ENCODE measurements at regions not wholly inside any gene's neighbourhood (a gene's known extent, or its start where the extent isn't known, plus 50 kb on each side); places are given as distances from the start of the nearest gene placed in this dataset.

DNA sequence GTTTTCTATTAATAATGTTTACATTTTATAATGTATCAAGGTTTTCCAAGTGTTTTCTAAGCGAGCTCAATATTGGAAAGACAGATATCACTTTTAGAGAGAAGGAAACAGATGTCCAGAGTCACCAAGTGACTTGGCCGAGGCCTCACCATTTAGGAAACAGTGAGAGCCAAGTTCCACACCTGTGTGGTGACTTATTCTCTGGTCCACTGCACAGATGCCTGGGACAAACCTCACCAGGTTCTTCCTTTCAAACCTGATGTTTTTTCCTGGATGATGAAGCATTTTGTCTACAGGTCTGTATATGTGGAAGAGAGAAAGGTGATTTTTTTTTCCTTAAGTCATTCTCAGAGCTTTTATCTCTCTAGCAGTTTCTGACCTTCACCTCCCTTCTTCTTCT lies 280.7 kb downstream of the LPIN1 start:
- no peak for DNase-seq (ENCODE audit: low spot score)

DNA sequence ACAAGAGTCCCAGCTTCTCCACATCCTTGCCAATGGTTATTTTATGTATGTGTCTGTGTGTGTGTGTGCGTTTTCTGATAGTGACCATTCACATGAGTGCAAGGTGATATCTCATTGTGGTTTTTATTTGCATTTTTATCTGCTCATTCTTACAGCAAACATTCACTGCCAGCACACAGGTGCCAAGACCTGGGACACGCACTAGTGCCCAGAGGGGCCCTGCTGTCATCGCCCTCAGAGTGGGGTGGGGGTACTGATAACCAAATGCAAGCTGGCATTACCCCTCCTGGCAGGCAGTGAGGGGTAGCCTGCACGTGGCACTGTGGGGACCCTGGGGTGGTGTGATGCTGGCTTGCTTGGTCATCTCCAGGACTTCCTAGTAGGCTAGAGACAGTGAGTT lies 285.4 kb downstream of the LPIN1 start:
- no peak for DNase-seq (ENCODE audit: low spot score)

DNA sequence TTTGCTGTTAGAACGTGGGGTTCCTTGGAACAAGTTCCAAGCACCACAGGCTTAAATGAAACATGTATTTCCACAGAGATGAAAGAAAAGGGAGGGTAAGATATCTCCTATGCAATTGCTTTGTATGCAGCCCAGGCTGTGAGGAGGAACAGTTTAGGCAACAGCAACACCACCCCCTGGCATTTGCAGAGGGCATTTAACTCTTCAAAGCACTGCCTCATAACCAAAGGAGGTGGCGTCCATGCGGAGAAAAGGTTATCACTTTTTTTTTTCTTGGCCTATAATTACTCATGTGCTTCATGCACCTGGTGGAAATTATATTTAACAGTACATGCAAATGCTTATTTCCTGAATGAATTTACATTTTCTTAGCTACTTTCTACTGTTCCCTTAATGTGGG lies 286.0 kb downstream of the LPIN1 start:
- DNase-seq (ENCODE audit: low spot score): no peak

DNA sequence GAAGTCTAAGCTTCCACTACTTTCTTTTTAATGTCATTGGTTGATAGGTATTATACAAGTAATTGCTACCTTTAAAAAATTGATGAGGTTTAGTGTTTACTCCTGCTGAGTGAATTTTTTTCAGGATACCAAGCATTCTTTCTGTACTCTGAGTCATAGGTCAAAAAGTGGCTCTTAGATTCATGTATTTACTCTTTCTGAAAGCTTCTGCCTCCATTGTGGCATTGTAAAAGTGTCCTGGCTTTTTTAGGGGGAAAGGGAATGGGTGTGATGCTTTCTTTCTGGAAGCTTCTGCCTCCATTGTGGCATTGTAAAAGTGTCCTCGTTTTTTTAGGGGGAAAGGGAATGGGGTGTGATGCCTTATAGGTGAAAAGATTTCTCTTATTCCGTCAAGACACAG lies 286.5 kb downstream of the LPIN1 start:
- DNase-seq (ENCODE audit: low spot score): no peak

DNA sequence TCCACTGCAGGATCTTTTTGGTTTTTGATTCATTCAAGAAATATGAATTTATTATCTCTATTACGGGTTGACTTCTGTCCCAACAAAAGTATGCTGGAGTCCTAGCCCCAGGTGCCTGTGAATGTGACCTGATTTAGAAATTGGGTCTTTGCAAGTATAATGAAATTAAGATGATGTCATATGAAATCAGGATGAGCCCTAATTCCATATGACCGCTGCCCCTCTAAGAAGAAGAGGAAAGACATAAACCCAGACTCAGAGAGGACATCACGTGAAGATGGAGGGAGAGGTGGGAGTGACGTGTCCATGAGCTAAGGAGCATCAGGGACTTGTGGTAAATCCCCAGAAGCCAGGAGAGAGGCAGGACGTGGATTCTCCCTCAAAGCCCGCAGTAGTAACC lies 287.1 kb downstream of the LPIN1 start:
- no peak for DNase-seq (ENCODE audit: low spot score)

DNA sequence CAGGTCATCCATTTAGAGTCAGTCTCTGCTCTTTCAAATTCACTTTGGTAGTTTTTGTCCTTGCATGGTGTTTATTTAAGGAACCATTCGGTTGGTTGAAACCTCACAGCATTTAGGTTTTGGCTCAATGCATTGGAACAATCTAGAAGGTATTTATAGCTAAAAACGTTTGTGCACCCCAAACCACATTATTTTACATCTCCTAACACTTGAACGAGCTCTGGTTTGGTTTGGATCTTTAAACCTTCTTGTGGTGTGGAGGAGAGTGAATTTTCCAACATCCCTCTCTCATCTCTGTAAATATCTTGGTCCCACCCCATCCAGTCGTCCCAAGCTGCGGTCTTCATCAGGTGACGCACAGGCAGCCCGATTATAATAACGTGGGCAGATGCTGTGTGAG lies 287.9 kb downstream of the LPIN1 start:
- DNase-seq (ENCODE audit: low spot score): no peak

DNA sequence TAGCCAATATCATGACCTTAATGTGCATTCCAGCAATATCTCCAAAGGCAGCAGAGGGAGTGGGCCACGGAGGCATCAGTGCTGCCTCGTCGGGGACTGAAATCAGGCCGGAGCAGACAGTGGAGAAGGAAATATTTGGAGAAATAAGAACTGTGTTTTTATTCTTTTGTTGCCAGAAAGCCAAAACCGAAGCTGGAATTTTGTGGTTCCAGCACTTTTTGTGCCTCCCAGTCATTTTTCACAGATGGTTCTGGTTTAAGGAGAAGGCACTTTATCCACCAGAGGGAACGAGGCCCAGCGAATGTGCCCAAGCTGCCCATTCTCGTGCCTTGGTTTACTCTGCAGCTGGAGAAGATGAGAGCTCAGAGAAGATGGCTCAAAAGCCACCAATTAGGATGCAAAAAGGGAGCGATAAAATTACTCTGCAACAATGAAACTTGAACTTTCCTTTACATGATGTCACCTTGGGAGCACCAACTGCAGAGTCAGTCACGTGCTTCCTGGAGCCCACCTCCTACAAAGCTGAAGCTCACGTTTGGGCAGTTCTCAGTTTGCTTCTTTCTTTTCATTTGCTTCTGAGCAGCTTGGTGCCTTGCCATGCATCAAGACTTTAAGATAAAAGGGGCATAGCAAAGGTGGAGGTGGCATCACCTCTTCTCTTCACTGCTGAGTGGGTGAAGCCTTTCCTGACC lies 288.7 kb downstream of the LPIN1 start:
- DNase-seq (ENCODE audit: low spot score): no peak

DNA sequence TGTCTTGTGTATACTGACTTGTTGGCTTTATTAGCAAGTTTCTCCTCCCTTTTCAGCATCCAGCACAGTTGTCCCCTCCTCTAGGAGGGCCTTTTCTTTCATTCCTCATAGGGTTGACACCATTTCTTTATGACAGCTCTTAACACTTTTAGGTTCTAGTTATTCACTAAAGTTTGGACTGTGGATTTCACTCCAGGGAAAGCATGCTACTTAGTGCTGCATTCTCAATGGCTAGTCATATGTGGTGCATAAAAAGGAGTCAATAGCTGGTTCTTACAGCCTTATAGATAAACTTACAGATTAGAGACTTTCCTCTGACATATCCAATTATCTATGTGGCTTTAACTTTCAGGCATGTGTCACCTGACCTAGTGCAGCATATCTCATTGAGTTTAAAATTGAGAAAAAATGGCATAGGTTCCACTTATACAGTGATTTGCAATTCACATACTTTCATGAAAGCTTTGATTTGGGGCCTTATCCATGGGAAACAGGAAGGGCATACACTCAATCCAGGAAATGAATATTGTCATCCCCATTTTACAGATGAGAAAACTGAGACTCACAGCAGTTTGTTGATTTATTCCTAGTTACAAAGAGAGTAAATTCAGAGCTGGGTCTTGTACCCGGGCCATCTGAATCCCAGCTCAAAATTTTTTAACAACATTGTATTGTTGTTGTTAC lies 289.7 kb downstream of the LPIN1 start:
- DNase-seq (ENCODE audit: low spot score): no peak

DNA sequence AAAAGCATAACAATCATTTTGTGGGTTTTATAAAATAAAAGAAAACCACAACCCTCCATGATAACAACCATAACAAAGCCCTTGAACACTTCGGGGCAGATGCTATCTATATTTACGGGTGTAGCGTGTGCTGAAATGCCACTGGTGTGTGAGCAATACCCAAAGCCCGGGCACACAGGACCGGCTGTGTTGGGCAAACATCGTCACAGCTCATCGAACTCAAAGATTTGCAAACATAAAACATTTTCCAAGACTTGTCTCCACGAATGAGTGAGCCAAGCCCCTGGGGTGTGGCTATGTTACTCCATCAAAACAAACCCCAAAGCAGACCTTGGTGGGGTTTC lies 290.2 kb downstream of the LPIN1 start:
- DNase-seq (ENCODE audit: low spot score): peak; percentile 7

DNA sequence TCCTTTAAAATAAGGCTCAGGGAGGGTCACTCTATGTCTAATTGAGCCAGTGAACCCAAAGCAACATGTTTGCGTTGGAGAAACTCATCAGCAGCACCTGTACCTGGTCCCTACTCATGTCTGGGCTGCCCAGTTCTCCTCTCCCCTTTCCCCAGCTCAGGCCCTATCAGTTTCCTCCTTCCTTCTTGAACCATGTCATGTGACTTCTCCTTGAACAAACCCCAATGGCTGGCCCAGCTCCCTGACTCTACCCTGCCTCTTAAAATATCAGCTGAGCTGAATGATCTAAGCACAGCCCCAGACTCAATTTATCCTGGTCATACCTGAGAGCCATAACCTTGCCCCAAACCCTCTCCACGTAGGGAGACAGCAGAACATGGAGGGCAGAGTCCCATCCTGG lies 290.9 kb downstream of the LPIN1 start:
- no peak for DNase-seq (ENCODE audit: low spot score)

DNA sequence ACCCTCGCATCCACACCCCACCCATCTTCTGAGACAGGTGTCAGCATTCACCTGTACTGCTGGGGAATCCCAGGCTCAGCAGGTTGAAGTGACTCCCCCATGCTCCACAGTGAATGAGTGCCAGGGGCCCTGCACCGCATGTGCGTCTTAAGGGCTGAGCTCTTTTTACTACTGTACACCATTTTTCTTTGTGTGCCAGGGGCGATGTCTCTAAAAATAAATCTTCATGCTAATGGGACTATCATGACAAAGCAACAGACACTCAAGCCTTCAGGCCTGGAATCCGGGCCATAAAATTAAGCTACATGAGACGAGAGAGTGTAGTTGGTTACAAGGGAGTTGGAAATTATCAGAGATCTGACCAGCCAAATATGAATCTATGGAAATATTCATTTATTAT lies 294.8 kb downstream of the LPIN1 start:
- no peak for DNase-seq (ENCODE audit: low spot score)

DNA sequence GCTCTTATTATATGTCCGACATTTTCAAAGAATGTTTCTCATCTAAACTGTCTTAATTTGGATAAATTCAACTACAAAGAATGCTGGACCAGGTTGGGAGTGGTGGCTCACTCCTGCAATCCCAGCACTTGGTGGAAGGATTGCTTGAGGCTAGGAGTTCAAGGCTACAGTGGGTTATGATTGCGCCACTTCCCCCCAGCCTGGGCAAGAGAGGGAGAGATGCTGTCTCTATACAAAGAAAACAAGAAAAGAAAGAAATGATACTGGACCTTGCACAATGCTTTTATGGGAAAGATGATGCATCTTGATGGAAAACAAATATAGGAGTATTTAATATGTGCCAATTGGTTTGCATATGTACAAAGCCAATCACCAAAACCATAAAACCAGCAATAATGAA lies 296.7 kb downstream of the LPIN1 start:
- DNase-seq (ENCODE audit: low spot score): no peak

DNA sequence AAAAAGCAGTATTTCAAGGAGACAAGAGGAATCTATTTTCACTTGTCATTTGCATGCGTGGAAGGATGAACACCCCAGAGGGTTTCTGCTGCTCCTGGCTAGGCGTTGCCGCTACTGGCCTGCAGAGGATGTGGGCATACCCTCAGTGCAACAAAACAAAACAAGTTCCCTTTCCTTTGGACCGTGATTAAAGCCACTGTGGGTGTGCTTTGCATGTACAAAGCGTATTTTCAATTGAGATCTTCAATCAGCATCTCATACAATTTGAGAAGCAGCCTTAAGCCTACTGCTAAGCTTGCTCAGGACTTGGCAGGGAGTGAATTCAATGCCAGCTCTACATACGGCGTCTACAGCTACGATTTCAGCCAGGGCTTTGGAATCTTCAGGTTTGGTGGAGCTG lies 298.4 kb downstream of the LPIN1 start:
- peak; percentile 66 for DNase-seq (ENCODE audit: low spot score)

DNA sequence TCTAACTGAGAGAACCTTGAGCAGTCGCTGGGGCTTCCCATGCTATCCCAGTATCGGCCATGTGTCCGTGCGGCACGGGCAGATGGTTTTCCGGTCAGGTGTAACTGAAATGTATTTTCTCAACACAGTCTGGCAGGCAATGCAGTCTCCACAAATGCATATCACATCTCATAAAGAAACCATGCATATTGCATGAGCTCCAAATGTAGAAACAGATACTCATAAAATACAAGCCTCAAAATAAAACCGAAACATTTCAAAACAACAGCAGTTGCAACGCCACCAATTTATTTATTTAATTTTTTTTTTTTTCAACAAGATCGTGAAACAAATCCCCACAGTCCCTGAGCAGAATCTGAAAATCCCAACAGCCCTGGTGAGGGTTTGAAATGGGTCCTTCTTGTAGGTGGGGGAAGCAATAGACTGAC lies 299.4 kb downstream of the LPIN1 start:
- no peak for DNase-seq (ENCODE audit: low spot score)

DNA sequence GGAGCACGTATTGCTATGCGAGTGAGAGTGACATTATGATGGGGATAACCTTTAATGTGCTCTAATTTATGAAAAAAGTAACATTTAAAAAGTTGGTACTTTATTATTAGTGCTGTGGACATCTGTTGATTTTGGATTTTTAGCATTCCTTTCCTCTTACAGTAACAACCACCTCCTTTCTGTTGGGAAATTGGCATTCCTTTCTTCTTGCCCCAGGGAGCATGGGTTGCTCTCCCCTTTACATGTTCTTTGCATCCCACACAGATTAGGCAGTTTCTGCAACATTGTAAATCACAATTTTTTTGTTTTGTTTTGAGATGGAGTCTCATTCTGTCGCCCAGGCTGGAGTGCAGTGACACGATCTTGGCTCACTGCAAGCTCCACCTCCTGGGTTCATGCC lies 300.2 kb downstream of the LPIN1 start:
- no peak for DNase-seq (ENCODE audit: low spot score)

DNA sequence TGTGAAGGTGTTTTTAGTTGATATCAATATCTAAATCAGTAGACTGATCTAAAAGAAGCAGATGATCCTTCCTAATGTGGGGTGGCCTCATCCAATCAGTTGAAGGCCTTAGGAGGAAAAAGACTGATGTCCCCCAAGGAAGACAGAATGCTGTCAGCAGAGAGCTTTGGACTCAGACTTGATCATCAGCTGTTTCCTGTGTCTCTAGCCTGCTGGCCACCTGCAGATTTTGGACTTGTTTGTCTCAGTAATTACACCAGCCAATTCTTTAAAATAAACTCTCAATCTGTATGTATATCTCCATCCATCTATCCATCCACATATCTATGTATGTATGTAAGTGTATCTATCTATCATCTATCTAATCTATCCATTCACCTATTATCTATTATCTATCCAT lies 301.3 kb downstream of the LPIN1 start:
- no peak for DNase-seq (ENCODE audit: low spot score)

DNA sequence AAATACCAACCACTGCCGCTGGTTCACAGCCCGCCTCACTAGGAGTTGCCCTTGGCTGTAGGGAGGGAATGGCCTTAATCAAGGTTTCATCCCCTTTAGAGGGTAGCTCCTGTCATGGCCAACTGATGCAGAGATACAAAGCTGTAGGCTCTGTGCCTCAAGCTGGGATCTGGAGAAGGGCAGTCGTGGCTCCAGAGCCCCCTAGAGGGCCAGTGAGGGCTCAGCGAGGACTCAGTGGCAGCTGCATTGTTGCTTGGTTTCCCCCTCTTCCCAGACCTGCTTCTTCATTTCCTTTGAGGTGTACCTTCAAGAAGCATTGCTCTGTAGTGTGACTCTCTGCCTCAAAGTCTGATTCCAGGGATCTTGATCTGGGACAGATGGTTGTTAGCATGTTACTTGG lies 302.1 kb downstream of the LPIN1 start:
- no peak for DNase-seq (ENCODE audit: low spot score)

DNA sequence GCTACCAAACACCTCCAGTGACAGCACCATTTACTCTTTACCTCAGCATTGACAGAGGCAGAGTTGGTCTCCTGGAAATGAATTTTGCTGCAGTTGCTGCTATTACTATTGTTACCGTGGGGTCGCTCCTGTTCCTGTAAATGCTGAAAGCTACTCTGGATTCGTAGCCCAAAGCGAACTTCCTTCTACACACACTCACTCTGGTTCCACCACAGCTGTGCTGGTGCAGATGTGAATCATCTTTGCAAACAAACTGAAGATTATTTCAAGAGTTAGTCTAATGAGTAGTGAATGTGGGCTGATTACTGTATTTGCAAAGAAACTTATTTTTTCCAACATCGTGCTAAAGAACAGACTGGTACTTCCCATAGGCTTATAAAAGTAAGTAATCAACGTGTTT lies 304.0 kb downstream of the LPIN1 start:
- peak; percentile 5 for DNase-seq (ENCODE audit: low spot score)

DNA sequence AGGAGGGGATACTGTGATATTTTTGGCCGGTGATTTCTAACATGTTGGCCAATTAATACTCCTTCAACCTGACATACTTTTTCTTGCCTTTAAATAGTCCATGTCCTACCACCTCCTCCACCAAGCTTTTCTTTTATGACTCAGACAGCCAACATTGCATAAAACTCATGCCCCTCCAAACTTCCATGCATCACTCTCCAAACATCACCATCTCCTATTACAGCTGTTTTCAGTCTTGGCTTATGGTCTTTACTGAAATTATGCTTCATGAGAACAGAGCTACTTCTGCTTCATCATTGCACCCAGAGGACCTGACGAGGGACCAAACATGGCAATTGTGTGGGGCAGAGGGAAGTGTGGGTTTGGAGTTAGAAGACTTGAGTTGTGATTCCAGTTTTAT lies 305.4 kb downstream of the LPIN1 start:
- DNase-seq (ENCODE audit: low spot score): no peak

DNA sequence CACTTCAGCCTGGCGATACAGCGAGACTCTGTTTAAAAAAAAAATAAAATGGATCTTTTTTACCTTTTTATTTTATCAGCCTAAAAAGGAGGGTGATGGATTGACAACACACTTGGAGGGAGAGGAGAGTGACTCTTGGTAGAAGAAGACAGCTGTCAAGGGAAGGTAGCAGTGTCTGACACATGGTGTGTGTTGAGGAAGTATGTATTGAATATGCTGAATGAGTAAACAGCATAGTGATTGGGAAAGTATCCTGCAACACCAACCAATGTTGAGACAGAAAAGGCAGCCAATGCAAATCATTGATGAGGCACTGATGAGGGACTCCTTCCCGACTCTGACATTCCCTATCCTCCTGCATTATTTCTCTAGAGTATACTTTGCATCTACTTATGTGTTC lies 306.4 kb downstream of the LPIN1 start:
- DNase-seq (ENCODE audit: low spot score): no peak

DNA sequence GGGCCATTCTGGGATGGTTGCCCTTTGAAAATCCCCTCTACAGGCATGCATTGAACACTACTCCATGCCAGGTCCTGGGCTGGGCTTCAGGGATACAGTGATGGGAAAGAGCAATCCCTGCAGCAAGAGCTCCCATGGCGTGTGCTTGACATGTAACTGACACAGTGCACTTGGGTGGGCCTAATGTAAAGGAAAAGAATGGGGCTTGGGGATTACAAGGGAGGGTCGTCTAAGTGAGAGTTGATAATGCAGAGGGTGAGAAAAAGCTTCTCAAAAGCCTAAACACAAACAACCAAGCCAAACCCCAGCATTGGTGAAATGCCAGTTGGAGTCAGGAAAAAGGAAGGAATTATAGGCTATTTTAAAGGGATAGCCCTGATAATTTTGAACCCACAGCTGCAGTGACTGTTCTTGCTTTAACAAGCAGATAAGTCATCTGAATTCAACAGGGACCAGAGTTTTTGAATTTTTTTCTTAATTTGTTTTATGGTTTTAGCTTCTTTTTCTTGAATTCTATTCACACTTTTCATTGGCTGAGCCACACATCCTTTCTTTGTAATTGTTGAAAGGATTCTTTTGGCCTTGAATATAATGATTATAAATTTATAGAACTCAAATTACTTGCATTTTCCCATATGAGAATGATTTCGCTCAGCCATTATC lies 308.7 kb downstream of the LPIN1 start:
- DNase-seq (ENCODE audit: low spot score): no peak

DNA sequence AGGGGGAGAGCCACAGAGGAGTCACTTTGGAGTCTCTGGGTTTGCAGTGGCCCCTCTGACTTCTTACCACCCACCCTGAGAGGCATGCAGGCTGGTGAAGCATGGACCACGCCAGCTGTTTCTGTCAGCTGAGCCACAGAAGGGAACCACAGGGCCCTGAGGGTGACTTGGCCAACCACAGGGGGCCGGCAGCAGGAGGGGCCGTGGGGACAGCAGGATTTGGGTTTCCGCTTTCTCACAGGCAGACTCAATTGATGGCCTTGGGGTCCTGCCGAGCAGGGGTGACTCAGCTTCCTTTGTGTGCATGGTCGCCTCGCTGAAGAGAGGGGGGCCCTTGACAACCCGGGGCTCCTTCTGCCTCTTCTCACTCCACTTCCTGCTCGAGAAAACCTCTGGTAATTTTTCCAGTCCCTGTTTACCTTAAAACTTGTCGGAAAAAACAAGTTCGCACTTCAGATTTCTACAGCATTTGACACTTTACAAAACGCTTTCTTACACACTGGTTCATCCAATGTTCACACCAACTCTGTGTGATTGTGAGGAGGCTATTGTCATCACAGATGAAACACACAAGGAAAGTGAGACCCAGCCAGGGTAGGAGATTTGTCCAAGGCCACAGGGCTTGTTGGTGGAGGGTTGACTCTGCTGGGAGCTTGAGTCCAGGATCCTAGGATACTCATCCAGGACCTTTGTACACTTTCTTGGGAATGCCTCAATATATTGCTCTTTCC lies 311.2 kb downstream of the LPIN1 start:
- peak; percentile 20 for DNase-seq (ENCODE audit: low spot score)
